ENCODE measurements at regions not wholly inside any gene's neighbourhood (a gene's known extent, or its start where the extent isn't known, plus 50 kb on each side); places are given as distances from the start of the nearest gene placed in this dataset.
A peak's percentile ranks its signal among the peaks of the same experiment; 100 is the strongest.
"Not testable (repeated sequence)": the region's sequence is repeated elsewhere in the genome, so short reads cannot be mapped to it uniquely, and the experiment has no call there.

GRCh38 chr7:51455948-51456347 is 139.3 kb upstream of the COBL start:
- DNase-seq (ENCODE audit: low read depth): no peak

- DNase-seq (ENCODE audit: low read depth): no peak
Observed at GRCh38 chr7:51455513-51455912, 138.9 kb upstream of the COBL start.

- no peak for DNase-seq (ENCODE audit: low read depth)
Observed at GRCh38 chr7:51455086-51455485, 138.5 kb upstream of the COBL start.

- no peak for DNase-seq (ENCODE audit: low read depth)
Observed at GRCh38 chr7:51452694-51453093, 136.1 kb upstream of the COBL start.

- no peak for DNase-seq (ENCODE audit: low read depth)
Observed at GRCh38 chr7:51451751-51452476, 135.3 kb upstream of the COBL start.

- no peak for DNase-seq (ENCODE audit: low read depth)
Observed at GRCh38 chr7:51450541-51450940, 133.9 kb upstream of the COBL start.

- no peak for DNase-seq (ENCODE audit: low read depth)
Observed at GRCh38 chr7:51446785-51447184, 130.2 kb upstream of the COBL start.

- no peak for DNase-seq (ENCODE audit: low read depth)
Observed at GRCh38 chr7:51446356-51446755, 129.7 kb upstream of the COBL start.

GRCh38 chr7:51444936-51445335 is 128.3 kb upstream of the COBL start:
- no peak for DNase-seq (ENCODE audit: low read depth)

- DNase-seq (ENCODE audit: low read depth): peak; percentile 19
Observed at GRCh38 chr7:51430480-51431086, 114.0 kb upstream of the COBL start.

- DNase-seq (ENCODE audit: low read depth): no peak
Observed at GRCh38 chr7:51428217-51428887, 111.7 kb upstream of the COBL start.

GRCh38 chr7:51426163-51426562 is 109.6 kb upstream of the COBL start:
- no peak for DNase-seq (ENCODE audit: low read depth)

GRCh38 chr7:51409934-51410333 is 93.3 kb upstream of the COBL start:
- not testable (repeated sequence) for DNase-seq (ENCODE audit: low read depth)

GRCh38 chr7:51397608-51398007 is 81.0 kb upstream of the COBL start:
- not testable (repeated sequence) for DNase-seq (ENCODE audit: low read depth)

GRCh38 chr7:51393003-51393402 is 76.4 kb upstream of the COBL start:
- DNase-seq (ENCODE audit: low read depth): not testable (repeated sequence)

GRCh38 chr7:51389952-51390351 is 73.3 kb upstream of the COBL start:
- not testable (repeated sequence) for DNase-seq (ENCODE audit: low read depth)

- not testable (repeated sequence) for DNase-seq (ENCODE audit: low read depth)
Observed at GRCh38 chr7:51389216-51389812, 72.7 kb upstream of the COBL start.

- not testable (repeated sequence) for DNase-seq (ENCODE audit: low read depth)
Observed at GRCh38 chr7:51388241-51388640, 71.6 kb upstream of the COBL start.

- DNase-seq (ENCODE audit: low read depth): not testable (repeated sequence)
Observed at GRCh38 chr7:51386806-51387568, 70.4 kb upstream of the COBL start.

- DNase-seq (ENCODE audit: low read depth): not testable (repeated sequence)
Observed at GRCh38 chr7:51386184-51386583, 69.6 kb upstream of the COBL start.

GRCh38 chr7:51382243-51382642 is 65.6 kb upstream of the COBL start:
- DNase-seq (ENCODE audit: low read depth): not testable (repeated sequence)
